ENCODE measurements at regions not wholly inside any gene's neighbourhood (a gene's known extent, or its start where the extent isn't known, plus 50 kb on each side); places are given as distances from the start of the nearest gene placed in this dataset.
A peak's percentile ranks its signal among the peaks of the same experiment; 100 is the strongest.

GRCh38 chr17:70976447-70976846 is 807.1 kb downstream of the KCNJ2 start:
- H3K27me3 ChIP-seq (ENCODE audit: control insufficient read depth in 2 of 2, insufficient read depth in 1 of 2, low read length in 1 of 2), result no peaks in the 10 kb centered on the region
- no peaks in the 10 kb centered on the region for H3K36me3 ChIP-seq (ENCODE audit: control insufficient read depth in 2 of 2, insufficient read depth in 2 of 2, low read length in 1 of 2)
- no peak overlapping the region for H3K4me3 ChIP-seq (ENCODE audit: low read length in 2 of 2)
- H3K27ac ChIP-seq (ENCODE audit: low read depth in 1 of 2, low read length in 1 of 2), result no peak overlapping the region
- no peaks in the 10 kb centered on the region for H3K9me3 ChIP-seq (ENCODE audit: control insufficient read depth in 2 of 2, insufficient read depth in 1 of 2, low read length in 1 of 2)
- no peak for DNase-seq (ENCODE audit: low read depth in 6 of 9, low spot score in 9 of 9)
- no peaks in the 10 kb centered on the region for H3K4me1 ChIP-seq (ENCODE audit: control insufficient read depth in 2 of 2, insufficient read depth in 2 of 2, low read length in 2 of 2)

GRCh38 chr17:70984873-70985272 is 815.5 kb downstream of the KCNJ2 start:
- 94% methylated on average over 3 of the region's 3 CpGs for WGBS
- no peaks in the 10 kb centered on the region for H3K36me3 ChIP-seq (ENCODE audit: control insufficient read depth in 2 of 2, insufficient read depth in 2 of 2, low read length in 1 of 2)
- DNase-seq (ENCODE audit: low read depth in 6 of 9, low spot score in 9 of 9), result no peak
- no peaks in the 10 kb centered on the region for H3K27me3 ChIP-seq (ENCODE audit: control insufficient read depth in 2 of 2, insufficient read depth in 1 of 2, low read length in 1 of 2)
- no peak overlapping the region for H3K4me3 ChIP-seq (ENCODE audit: low read length in 2 of 2)
- H3K27ac ChIP-seq (ENCODE audit: low read depth in 1 of 2, low read length in 1 of 2), result no peak overlapping the region
- no peaks in the 10 kb centered on the region for H3K4me1 ChIP-seq (ENCODE audit: control insufficient read depth in 2 of 2, insufficient read depth in 2 of 2, low read length in 2 of 2)
- peaks cover 0 to 8% of the 10 kb centered on the region in 2 donors for H3K9me3 ChIP-seq (ENCODE audit: control insufficient read depth in 2 of 2, insufficient read depth in 1 of 2, low read length in 1 of 2)

DNA sequence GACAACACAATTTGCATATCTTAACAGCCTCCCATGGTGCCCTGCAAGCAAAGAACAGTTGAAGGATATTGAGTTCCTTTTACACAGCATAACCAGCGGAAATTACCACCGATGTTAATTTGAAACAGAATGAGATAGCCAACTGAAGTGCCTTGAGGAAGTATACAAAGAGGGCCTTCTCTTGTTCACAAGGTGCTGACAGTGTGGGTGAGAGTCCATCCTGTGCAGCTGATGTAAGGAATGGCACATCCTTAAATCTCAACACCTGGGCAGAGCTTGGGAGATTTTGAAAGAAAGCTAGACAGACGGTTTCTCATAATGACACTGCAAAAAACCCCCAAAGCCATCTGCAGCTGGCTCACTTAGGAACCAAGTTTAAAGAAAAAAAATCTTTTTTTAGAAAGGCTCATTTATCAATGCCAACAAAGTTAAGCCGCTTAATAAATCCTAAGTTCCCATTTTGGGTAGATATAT is 818.6 kb downstream of the KCNJ2 start:
- Histone ChIP-seq H3K9me3 (ENCODE audit: control insufficient read depth in 2 of 2, insufficient read depth in 1 of 2, low read length in 1 of 2) (peaks cover 0 to 8% of the 10 kb centered on the region in 2 donors), H3K36me3 (ENCODE audit: control insufficient read depth in 2 of 2, insufficient read depth in 2 of 2, low read length in 1 of 2) (no peaks in the 10 kb centered on the region), H3K4me3 (ENCODE audit: low read length in 2 of 2) (no peak overlapping the region), H3K27me3 (ENCODE audit: control insufficient read depth in 2 of 2, insufficient read depth in 1 of 2, low read length in 1 of 2) (no peaks in the 10 kb centered on the region), H3K27ac (ENCODE audit: low read depth in 1 of 2, low read length in 1 of 2) (no peak overlapping the region), H3K4me1 (ENCODE audit: control insufficient read depth in 2 of 2, insufficient read depth in 2 of 2, low read length in 2 of 2) (no peaks in the 10 kb centered on the region)
- WGBS, result 10% methylated on average over 4 of the region's 4 CpGs
- peak in 1 of 9 donors; percentile 13 for DNase-seq (ENCODE audit: low read depth in 6 of 9, low spot score in 9 of 9)

GRCh38 chr17:70988622-70989021 is 819.3 kb downstream of the KCNJ2 start:
- Histone ChIP-seq H3K27ac (ENCODE audit: low read depth in 1 of 2, low read length in 1 of 2) (no peak overlapping the region), H3K4me1 (ENCODE audit: control insufficient read depth in 2 of 2, insufficient read depth in 2 of 2, low read length in 2 of 2) (no peaks in the 10 kb centered on the region), H3K4me3 (ENCODE audit: low read length in 2 of 2) (no peak overlapping the region), H3K9me3 (ENCODE audit: control insufficient read depth in 2 of 2, insufficient read depth in 1 of 2, low read length in 1 of 2) (peaks cover 0 to 7% of the 10 kb centered on the region in 2 donors), H3K27me3 (ENCODE audit: control insufficient read depth in 2 of 2, insufficient read depth in 1 of 2, low read length in 1 of 2) (no peaks in the 10 kb centered on the region), H3K36me3 (ENCODE audit: control insufficient read depth in 2 of 2, insufficient read depth in 2 of 2, low read length in 1 of 2) (no peaks in the 10 kb centered on the region)
- 59% methylated on average over 1 of the region's 1 CpG for WGBS
- DNase-seq (ENCODE audit: low read depth in 6 of 9, low spot score in 9 of 9), result no peak

- Histone ChIP-seq H3K27me3 (ENCODE audit: control insufficient read depth in 2 of 2, insufficient read depth in 1 of 2, low read length in 1 of 2) (no peaks in the 10 kb centered on the region), H3K27ac (ENCODE audit: low read depth in 1 of 2, low read length in 1 of 2) (no peak overlapping the region), H3K36me3 (ENCODE audit: control insufficient read depth in 2 of 2, insufficient read depth in 2 of 2, low read length in 1 of 2) (no peaks in the 10 kb centered on the region), H3K9me3 (ENCODE audit: control insufficient read depth in 2 of 2, insufficient read depth in 1 of 2, low read length in 1 of 2) (peaks cover 0 to under 1% of the 10 kb centered on the region in 2 donors), H3K4me1 (ENCODE audit: control insufficient read depth in 2 of 2, insufficient read depth in 2 of 2, low read length in 2 of 2) (no peaks in the 10 kb centered on the region), H3K4me3 (ENCODE audit: low read length in 2 of 2) (no peak overlapping the region)
- no peak for DNase-seq (ENCODE audit: low read depth in 6 of 9, low spot score in 9 of 9)
- 95% methylated on average over 5 of the region's 5 CpGs for WGBS
Observed at GRCh38 chr17:70989280-70989679, 819.9 kb downstream of the KCNJ2 start.

GRCh38 chr17:70994194-70994593 is 824.9 kb downstream of the KCNJ2 start:
- H3K27me3 ChIP-seq (ENCODE audit: control insufficient read depth in 2 of 2, insufficient read depth in 1 of 2, low read length in 1 of 2), result no peaks in the 10 kb centered on the region
- no peak for DNase-seq (ENCODE audit: low read depth in 6 of 9, low spot score in 9 of 9)
- H3K4me1 ChIP-seq (ENCODE audit: control insufficient read depth in 2 of 2, insufficient read depth in 2 of 2, low read length in 2 of 2), result no peaks in the 10 kb centered on the region
- WGBS, result 92% methylated on average over 2 of the region's 2 CpGs
- H3K4me3 ChIP-seq (ENCODE audit: low read length in 2 of 2), result no peak overlapping the region
- H3K9me3 ChIP-seq (ENCODE audit: control insufficient read depth in 2 of 2, insufficient read depth in 1 of 2, low read length in 1 of 2), result no peaks in the 10 kb centered on the region
- H3K36me3 ChIP-seq (ENCODE audit: control insufficient read depth in 2 of 2, insufficient read depth in 2 of 2, low read length in 1 of 2), result no peaks in the 10 kb centered on the region
- no peak overlapping the region for H3K27ac ChIP-seq (ENCODE audit: low read depth in 1 of 2, low read length in 1 of 2)

GRCh38 chr17:70995997-70996396 is 826.7 kb downstream of the KCNJ2 start:
- H3K27ac ChIP-seq (ENCODE audit: low read depth in 1 of 2, low read length in 1 of 2), result no peak overlapping the region
- no peaks in the 10 kb centered on the region for H3K36me3 ChIP-seq (ENCODE audit: control insufficient read depth in 2 of 2, insufficient read depth in 2 of 2, low read length in 1 of 2)
- H3K9me3 ChIP-seq (ENCODE audit: control insufficient read depth in 2 of 2, insufficient read depth in 1 of 2, low read length in 1 of 2), result no peaks in the 10 kb centered on the region
- DNase-seq (ENCODE audit: low read depth in 6 of 9, low spot score in 9 of 9), result no peak
- H3K4me3 ChIP-seq (ENCODE audit: low read length in 2 of 2), result no peak overlapping the region
- no peaks in the 10 kb centered on the region for H3K4me1 ChIP-seq (ENCODE audit: control insufficient read depth in 2 of 2, insufficient read depth in 2 of 2, low read length in 2 of 2)
- no peaks in the 10 kb centered on the region for H3K27me3 ChIP-seq (ENCODE audit: control insufficient read depth in 2 of 2, insufficient read depth in 1 of 2, low read length in 1 of 2)

DNA sequence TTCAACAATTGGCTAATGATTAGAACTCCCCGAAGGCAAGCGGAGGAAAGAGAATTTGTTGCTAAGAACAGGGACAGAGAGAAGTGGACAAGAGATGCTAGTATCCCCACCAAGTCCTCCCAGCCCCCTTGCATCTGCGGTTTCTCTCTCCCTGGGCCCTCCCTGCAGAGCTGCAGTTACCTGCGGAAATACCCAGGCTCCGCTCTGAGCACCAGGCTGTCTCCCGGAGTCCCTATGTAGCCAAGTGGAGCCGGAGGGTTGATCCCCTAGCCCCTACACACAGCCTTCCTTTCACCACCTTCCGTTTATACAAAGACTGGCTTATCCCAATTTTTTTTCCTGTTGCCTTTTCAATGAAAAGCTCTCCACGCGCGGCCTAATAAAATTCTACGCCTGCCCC is 834.4 kb downstream of the KCNJ2 start:
- Histone ChIP-seq H3K36me3 (ENCODE audit: control insufficient read depth in 2 of 2, insufficient read depth in 2 of 2, low read length in 1 of 2) (no peaks in the 10 kb centered on the region), H3K4me3 (ENCODE audit: low read length in 2 of 2) (no peak overlapping the region)
- WGBS, result 96% methylated on average over 12 of the region's 12 CpGs

GRCh38 chr17:71004413-71004812 is 835.1 kb downstream of the KCNJ2 start:
- no peaks in the 10 kb centered on the region for H3K4me1 ChIP-seq (ENCODE audit: control insufficient read depth in 2 of 2, insufficient read depth in 2 of 2, low read length in 2 of 2)
- WGBS, result 97% methylated on average over 6 of the region's 6 CpGs
- no peaks in the 10 kb centered on the region for H3K36me3 ChIP-seq (ENCODE audit: control insufficient read depth in 2 of 2, insufficient read depth in 2 of 2, low read length in 1 of 2)
- H3K27ac ChIP-seq (ENCODE audit: low read depth in 1 of 2, low read length in 1 of 2), result no peak overlapping the region
- no peak overlapping the region for H3K4me3 ChIP-seq (ENCODE audit: low read length in 2 of 2)
- H3K27me3 ChIP-seq (ENCODE audit: control insufficient read depth in 2 of 2, insufficient read depth in 1 of 2, low read length in 1 of 2), result no peaks in the 10 kb centered on the region
- DNase-seq (ENCODE audit: low read depth in 6 of 9, low spot score in 9 of 9), result no peak
- peaks cover 0 to 4% of the 10 kb centered on the region in 2 donors for H3K9me3 ChIP-seq (ENCODE audit: control insufficient read depth in 2 of 2, insufficient read depth in 1 of 2, low read length in 1 of 2)

More for the DNA sequence above, 834.4 kb downstream of the KCNJ2 start:
- no peak for DNase-seq (ENCODE audit: low read depth in 6 of 9, low spot score in 9 of 9)
- H3K4me1 ChIP-seq (ENCODE audit: control insufficient read depth in 2 of 2, insufficient read depth in 2 of 2, low read length in 2 of 2), result no peaks in the 10 kb centered on the region
- H3K9me3 ChIP-seq (ENCODE audit: control insufficient read depth in 2 of 2, insufficient read depth in 1 of 2, low read length in 1 of 2), result peaks cover 0 to 4% of the 10 kb centered on the region in 2 donors
- H3K27me3 ChIP-seq (ENCODE audit: control insufficient read depth in 2 of 2, insufficient read depth in 1 of 2, low read length in 1 of 2), result no peaks in the 10 kb centered on the region
- H3K27ac ChIP-seq (ENCODE audit: low read depth in 1 of 2, low read length in 1 of 2), result no peak overlapping the region

DNA sequence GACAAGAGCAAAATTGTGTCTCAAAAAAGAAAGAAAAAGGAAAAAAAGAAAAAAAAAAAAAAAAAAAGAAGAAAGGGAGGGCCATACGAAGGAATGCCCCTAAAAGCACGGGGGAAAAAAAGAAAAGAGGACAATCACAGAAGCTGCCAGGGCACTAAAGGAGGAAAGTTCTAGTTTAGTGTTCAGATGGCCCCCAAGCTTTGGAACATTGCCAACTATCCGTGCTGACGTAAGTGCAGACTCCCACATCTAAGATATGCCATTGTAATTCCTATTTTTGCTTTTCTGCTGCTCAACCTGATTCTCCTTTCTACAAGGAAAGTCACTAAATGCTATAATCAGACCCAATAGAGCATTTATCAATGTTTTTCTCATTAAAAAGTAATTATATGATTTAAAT is 842.1 kb downstream of the KCNJ2 start:
- WGBS, result 82% methylated on average over 4 of the region's 4 CpGs

More for the DNA sequence above, 842.1 kb downstream of the KCNJ2 start:
- Histone ChIP-seq H3K9me3 (ENCODE audit: control insufficient read depth in 2 of 2, insufficient read depth in 1 of 2, low read length in 1 of 2) (peaks cover 0 to 5% of the 10 kb centered on the region in 2 donors), H3K27ac (ENCODE audit: low read depth in 1 of 2, low read length in 1 of 2) (no peak overlapping the region), H3K4me1 (ENCODE audit: control insufficient read depth in 2 of 2, insufficient read depth in 2 of 2, low read length in 2 of 2) (no peaks in the 10 kb centered on the region), H3K27me3 (ENCODE audit: control insufficient read depth in 2 of 2, insufficient read depth in 1 of 2, low read length in 1 of 2) (no peaks in the 10 kb centered on the region), H3K36me3 (ENCODE audit: control insufficient read depth in 2 of 2, insufficient read depth in 2 of 2, low read length in 1 of 2) (no peaks in the 10 kb centered on the region), H3K4me3 (ENCODE audit: low read length in 2 of 2) (no peak overlapping the region)
- no peak for DNase-seq (ENCODE audit: low read depth in 6 of 9, low spot score in 9 of 9)
